Cardiac fibroblast (primary cell): ENCODE measurements at regions not wholly inside any gene's neighbourhood (a gene's known extent, or its start where the extent isn't known, plus 50 kb on each side); places are given as distances from the start of the nearest gene placed in this dataset.

ENCODE experiments used
- DNase-seq, 2 donors: peaks; one replicate each; pipeline versions ENCODE4 v3.0.0 to v3.0.0-alpha.2; 2010; ENCODE audit warnings: low read depth in 2 of 2
- H3K4me3 ChIP-seq, 2 donors: replicated peaks in 1 of 2; 1 replicate in 1 of 2; 2 replicates in 1 of 2; pipeline ENCODE4 v1.5.1; 2011; ENCODE audit warnings: low read depth in 2 of 2, low read length in 2 of 2, mild to moderate bottlenecking in 2 of 2, moderate library complexity in 1 of 2
- TF ChIP-seq, protein P1 (sequence below): IDR thresholded peaks from one replicate; pipeline ENCODE4 v1.5.1; 2011; ENCODE audit warnings: low read depth, mild to moderate bottlenecking, low read length, inconsistent platforms

DNA sequence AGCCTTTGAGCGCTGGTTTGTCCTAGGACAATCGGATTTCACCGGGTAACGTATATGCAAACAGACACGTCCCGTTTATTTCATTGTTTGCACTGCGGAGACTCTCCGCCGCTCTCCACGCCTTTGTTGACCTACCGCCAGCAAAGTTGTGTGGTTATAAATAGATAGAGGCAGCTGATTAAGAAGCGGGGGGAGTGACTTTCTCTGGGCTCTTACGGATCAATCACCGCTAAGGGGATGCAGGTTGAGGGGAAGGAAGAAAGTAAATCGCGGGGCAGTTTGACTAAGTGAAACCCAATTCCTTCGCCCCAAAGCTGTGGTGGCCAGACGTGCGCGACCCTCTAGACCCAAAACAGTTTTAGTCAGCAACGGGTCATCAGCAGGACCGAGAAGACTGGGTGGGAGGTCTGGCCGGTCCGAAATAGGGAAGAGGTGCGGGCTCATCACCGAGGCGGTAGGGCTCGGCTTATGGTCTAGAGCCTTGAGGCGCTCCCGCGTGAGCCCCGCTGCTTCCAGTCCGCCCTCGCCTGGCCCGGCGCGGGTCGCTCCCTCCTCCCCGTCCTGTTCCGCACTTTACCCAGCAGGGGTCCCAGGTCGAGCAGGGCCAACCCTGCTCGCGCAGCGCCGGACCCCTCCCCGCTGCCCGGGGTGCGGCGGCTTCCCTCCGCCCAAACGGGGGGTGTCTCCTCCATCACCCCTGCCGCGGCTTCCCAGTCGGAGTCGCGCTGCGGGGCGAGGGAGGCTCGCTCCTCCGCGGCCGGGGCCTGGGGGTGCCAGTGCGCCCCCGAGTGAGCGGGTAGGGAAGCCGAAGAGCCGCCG, 120.8 kb upstream of the RRP15 start:
- DNase-seq = peak; percentile 19 to 25
- TF ChIP-seq, protein P1, sequence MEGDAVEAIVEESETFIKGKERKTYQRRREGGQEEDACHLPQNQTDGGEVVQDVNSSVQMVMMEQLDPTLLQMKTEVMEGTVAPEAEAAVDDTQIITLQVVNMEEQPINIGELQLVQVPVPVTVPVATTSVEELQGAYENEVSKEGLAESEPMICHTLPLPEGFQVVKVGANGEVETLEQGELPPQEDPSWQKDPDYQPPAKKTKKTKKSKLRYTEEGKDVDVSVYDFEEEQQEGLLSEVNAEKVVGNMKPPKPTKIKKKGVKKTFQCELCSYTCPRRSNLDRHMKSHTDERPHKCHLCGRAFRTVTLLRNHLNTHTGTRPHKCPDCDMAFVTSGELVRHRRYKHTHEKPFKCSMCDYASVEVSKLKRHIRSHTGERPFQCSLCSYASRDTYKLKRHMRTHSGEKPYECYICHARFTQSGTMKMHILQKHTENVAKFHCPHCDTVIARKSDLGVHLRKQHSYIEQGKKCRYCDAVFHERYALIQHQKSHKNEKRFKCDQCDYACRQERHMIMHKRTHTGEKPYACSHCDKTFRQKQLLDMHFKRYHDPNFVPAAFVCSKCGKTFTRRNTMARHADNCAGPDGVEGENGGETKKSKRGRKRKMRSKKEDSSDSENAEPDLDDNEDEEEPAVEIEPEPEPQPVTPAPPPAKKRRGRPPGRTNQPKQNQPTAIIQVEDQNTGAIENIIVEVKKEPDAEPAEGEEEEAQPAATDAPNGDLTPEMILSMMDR = no peak

DNA sequence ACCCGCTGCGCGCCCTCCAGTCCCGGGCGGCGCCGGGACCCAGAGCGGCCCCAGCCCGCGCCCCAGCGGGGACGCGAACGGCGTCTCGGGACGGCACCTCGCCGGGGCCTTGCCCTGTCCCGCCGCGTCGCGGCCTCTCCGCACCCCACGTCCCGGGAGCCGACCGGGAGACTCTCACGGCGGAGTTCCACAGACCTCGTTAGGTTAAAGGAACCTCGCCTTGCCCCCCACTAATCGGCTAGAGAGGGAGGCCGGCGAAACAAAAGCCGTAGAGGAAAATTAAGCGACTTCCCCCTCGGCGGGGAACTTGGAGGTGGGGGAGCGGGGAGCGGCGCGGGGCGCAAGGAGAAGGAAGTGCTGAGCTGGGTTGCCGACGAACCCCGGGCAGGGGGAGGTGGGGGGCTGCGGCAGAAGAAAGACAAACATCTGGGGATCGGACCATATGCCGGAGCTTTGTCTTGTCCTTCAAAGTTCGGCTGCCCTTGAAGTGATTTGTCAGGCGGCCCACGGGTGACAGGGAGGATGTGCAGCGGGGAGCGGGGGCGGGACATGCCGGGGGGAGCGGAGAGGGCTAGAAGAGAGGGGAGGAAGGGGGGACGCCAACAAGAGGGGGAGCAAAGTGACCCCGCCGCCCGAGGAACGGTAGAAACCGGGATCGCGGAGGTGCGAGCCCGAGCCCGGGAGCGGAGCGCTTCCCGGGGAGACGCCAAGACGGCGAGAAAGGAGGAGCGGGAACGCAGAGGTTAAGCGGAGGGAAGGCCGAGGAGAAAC, 120.0 kb upstream of the RRP15 start:
- TF ChIP-seq, protein P1 = no peak
- peak overlapping the region; percentile 32 to 44 for H3K4me3 ChIP-seq
- peak; percentile 1 to 3 for DNase-seq

More for the DNA sequence above, 120.8 kb upstream of the RRP15 start:
- H3K4me3 ChIP-seq = peak overlapping the region; percentile 32 to 44

DNA sequence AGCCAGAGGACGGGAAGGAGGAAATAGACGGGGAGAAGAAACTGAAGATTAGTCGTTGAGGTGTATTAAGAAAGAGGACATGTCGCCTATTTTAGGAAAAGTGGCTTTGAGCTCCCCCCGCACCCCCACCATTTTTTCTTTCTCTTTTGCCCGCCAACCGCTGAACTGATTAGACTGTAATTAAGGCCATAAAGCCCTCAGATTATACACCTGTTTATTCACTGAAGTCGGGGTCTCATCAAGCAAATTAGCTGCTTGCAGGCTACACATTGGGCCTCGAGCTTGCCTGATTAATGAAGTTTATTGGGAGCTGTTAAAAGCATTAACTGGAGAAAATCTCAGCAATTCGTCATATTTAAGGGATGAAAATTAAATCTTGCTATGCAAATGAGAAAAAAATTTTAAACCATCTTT, 119.4 kb upstream of the RRP15 start:
- peak overlapping the region; percentile 31 to 44 for H3K4me3 ChIP-seq
- TF ChIP-seq, protein P1 = no peak
- no peak for DNase-seq

DNA sequence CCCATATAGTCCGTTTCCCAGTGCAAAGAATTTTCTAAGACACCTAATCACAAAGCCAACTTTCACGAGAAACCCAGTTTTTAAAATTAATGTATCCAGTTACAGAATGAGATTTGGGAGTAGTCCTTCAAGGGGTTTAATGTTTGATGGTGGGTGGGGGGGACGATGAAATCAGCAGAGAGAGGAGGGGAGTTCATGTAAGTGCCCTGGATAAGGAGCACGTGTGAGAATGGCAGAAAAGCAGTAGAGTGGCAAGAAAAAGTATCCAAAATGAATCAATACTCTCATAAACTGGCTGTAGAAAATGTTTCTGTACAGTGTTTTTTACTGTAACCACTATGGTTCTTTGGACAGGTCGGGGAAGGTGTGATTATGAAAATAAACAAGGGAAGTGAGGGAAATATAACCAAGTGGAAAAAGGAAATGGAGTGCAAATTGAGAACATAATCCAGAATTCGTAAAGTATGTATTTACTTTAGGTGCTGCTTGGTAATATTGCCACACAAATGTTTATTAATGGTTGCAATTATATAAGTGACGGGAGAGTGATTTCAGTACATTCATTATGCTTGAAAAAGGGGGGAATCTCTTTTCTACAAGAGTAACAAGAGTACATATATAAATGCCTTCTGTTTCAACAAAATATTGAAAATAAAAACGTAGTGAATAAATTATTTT, 118.7 kb upstream of the RRP15 start:
- TF ChIP-seq, protein P1 = no peak
- DNase-seq = no peak
- no peak overlapping the region for H3K4me3 ChIP-seq

DNA sequence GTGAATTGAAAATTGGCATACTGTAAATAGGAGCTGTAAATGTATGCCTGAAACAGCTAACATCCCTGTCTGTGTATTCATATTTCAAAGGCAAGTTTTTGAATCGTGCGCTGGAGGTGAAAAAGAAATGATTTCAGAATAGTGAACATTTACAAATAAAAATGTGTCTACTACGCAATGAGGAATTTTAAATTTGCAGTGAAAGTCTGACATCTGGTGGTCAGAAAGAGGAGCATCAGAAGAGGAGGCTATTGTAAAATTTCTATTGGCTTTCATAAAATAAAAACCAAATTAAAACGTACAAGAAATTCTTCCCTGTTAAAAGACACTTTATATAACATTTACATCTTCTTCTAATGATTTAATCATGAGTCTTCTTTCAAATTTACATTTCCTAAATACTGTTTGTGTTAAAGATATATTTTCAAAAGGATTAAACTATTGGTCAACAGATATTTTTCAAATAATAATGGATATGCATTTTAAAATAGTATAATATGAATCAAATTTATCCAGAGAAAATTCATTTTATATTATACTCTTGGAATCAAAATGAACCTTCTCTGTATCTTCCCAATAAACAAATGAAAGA, 113.7 kb upstream of the RRP15 start:
- H3K4me3 ChIP-seq = no peak overlapping the region
- peak; percentile 59 to 66 for DNase-seq
- TF ChIP-seq, protein P1 = peak; percentile 68

DNA sequence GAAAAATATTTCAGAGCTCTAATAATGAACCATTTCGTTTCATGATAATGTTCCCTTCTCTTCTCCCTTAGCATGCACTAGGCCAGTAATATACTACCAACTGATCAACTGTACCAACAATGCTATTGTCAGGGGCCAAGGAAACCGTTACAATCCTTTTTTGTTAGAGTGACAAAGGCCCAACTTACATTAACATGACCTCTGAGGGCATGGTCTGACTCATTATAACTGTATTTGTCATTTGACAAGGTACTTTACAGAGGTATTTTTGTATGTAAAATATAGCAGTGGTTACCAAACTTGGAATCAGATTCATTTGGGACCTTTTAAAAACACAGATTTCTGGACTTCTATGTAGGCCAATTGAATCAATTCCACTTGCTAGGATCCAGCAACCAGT, 102.6 kb upstream of the RRP15 start:
- no peak for DNase-seq
- no peak overlapping the region for H3K4me3 ChIP-seq
- TF ChIP-seq, protein P1 = no peak
